ENCODE measurements at regions not wholly inside any gene's neighbourhood (a gene's known extent, or its start where the extent isn't known, plus 50 kb on each side); places are given as distances from the start of the nearest gene placed in this dataset.

DNA sequence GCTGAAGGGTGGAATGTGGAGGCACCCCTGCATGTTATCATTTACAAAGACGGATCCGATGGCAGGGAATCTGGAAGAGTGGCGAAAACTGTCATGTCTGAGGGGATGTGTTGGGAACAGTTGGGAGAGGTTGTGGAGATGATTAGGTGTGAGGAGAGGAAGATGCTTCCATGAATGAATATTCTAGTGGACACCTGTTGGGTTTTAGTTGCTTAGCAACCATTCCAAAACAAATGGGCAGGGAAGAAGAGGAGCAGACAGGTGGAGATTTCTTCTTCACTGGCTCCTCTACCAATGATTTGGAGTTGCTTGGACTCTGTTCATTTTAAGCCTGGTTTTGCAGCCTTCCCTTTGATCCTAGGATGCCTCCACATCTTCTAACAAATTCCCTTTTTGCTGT is 465.3 kb upstream of the CLINT1 start:
- Histone ChIP-seq H3K4me3 (ENCODE audit: low read depth in 1 of 2, low read length in 2 of 2) (no peak overlapping the region), H3K27ac (ENCODE audit: low read length) (no peak overlapping the region), H3K4me1 (ENCODE audit: control insufficient read depth in 1 of 2, insufficient read depth in 2 of 2, low read length in 2 of 2) (no peaks in the 10 kb centered on the region), H3K27me3 (ENCODE audit: low read depth, low read length) (no peaks in the 10 kb centered on the region), H3K36me3 (ENCODE audit: control insufficient read depth in 1 of 2, insufficient read depth in 2 of 2, low read length in 2 of 2) (no peaks in the 10 kb centered on the region), H3K9me3 (ENCODE audit: control insufficient read depth in 1 of 2, low read length in 2 of 2) (no peaks in the 10 kb centered on the region)

DNA sequence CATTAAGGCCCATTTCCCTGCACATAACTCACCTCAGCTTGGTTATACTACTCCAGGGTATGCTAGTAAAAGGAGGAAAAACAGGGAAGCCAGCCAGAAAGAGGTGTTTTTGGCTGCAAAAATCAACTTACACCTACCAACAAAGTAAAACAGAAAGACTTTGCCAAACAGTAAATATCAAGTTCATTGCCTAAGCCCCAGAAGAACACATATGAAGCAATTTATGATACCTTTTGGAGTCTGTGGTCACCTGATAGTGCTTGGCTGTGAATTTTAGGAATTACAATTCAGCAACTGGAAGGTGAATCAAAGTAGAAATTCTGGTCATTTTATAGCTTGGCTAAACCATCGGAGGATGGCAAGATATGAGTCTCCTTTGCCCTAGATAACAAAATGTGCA is 463.7 kb upstream of the CLINT1 start:
- no peaks in the 10 kb centered on the region for H3K9me3 ChIP-seq (ENCODE audit: control insufficient read depth in 1 of 2, low read length in 2 of 2)
- no peaks in the 10 kb centered on the region for H3K27me3 ChIP-seq (ENCODE audit: low read depth, low read length)
- H3K4me1 ChIP-seq (ENCODE audit: control insufficient read depth in 1 of 2, insufficient read depth in 2 of 2, low read length in 2 of 2): no peaks in the 10 kb centered on the region
- H3K4me3 ChIP-seq (ENCODE audit: low read depth in 1 of 2, low read length in 2 of 2): no peak overlapping the region
- H3K27ac ChIP-seq (ENCODE audit: low read length): no peak overlapping the region
- H3K36me3 ChIP-seq (ENCODE audit: control insufficient read depth in 1 of 2, insufficient read depth in 2 of 2, low read length in 2 of 2): no peaks in the 10 kb centered on the region

DNA sequence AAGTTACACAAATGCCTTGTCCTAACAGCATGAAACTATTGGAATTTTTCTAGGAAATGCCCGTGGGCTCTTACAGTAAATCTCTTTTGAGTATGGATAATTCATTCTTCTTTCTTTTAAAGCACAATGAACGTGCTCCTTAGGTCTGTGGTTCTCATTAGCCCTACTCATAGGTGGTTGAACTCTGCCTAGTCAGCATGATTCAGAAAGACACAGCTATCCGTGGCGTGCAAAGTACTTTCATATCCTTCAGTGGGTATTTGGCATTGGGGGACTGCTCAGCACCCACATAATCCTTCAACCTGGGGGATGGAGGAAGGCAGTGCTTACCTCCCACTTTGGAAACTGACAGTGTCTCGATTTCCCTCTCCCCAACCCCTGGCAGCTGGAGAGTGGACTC is 462.0 kb upstream of the CLINT1 start:
- Histone ChIP-seq H3K27ac (ENCODE audit: low read length) (no peak overlapping the region), H3K27me3 (ENCODE audit: low read depth, low read length) (no peaks in the 10 kb centered on the region), H3K36me3 (ENCODE audit: control insufficient read depth in 1 of 2, insufficient read depth in 2 of 2, low read length in 2 of 2) (no peaks in the 10 kb centered on the region), H3K4me1 (ENCODE audit: control insufficient read depth in 1 of 2, insufficient read depth in 2 of 2, low read length in 2 of 2) (no peaks in the 10 kb centered on the region), H3K4me3 (ENCODE audit: low read depth in 1 of 2, low read length in 2 of 2) (no peak overlapping the region), H3K9me3 (ENCODE audit: control insufficient read depth in 1 of 2, low read length in 2 of 2) (no peaks in the 10 kb centered on the region)

GRCh38 chr5:158320178-158320674 is 461.3 kb upstream of the CLINT1 start:
- no peak overlapping the region for H3K4me3 ChIP-seq (ENCODE audit: low read depth in 1 of 2, low read length in 2 of 2)
- H3K27ac ChIP-seq (ENCODE audit: low read length): no peak overlapping the region
- no peaks in the 10 kb centered on the region for H3K9me3 ChIP-seq (ENCODE audit: control insufficient read depth in 1 of 2, low read length in 2 of 2)
- no peaks in the 10 kb centered on the region for H3K4me1 ChIP-seq (ENCODE audit: control insufficient read depth in 1 of 2, insufficient read depth in 2 of 2, low read length in 2 of 2)
- no peaks in the 10 kb centered on the region for H3K27me3 ChIP-seq (ENCODE audit: low read depth, low read length)
- no peaks in the 10 kb centered on the region for H3K36me3 ChIP-seq (ENCODE audit: control insufficient read depth in 1 of 2, insufficient read depth in 2 of 2, low read length in 2 of 2)

GRCh38 chr5:158317507-158317906 is 458.6 kb upstream of the CLINT1 start:
- Histone ChIP-seq H3K27me3 (ENCODE audit: low read depth, low read length) (no peaks in the 10 kb centered on the region), H3K36me3 (ENCODE audit: control insufficient read depth in 1 of 2, insufficient read depth in 2 of 2, low read length in 2 of 2) (no peaks in the 10 kb centered on the region), H3K4me3 (ENCODE audit: low read depth in 1 of 2, low read length in 2 of 2) (no peak overlapping the region), H3K9me3 (ENCODE audit: control insufficient read depth in 1 of 2, low read length in 2 of 2) (no peaks in the 10 kb centered on the region), H3K27ac (ENCODE audit: low read length) (no peak overlapping the region), H3K4me1 (ENCODE audit: control insufficient read depth in 1 of 2, insufficient read depth in 2 of 2, low read length in 2 of 2) (no peaks in the 10 kb centered on the region)

GRCh38 chr5:158313733-158314464 is 455.0 kb upstream of the CLINT1 start:
- no peak overlapping the region for H3K4me3 ChIP-seq (ENCODE audit: low read depth in 1 of 2, low read length in 2 of 2)
- no peak overlapping the region for H3K27ac ChIP-seq (ENCODE audit: low read length)
- H3K27me3 ChIP-seq (ENCODE audit: low read depth, low read length): no peaks in the 10 kb centered on the region
- H3K36me3 ChIP-seq (ENCODE audit: control insufficient read depth in 1 of 2, insufficient read depth in 2 of 2, low read length in 2 of 2): no peaks in the 10 kb centered on the region
- no peaks in the 10 kb centered on the region for H3K4me1 ChIP-seq (ENCODE audit: control insufficient read depth in 1 of 2, insufficient read depth in 2 of 2, low read length in 2 of 2)
- no peaks in the 10 kb centered on the region for H3K9me3 ChIP-seq (ENCODE audit: control insufficient read depth in 1 of 2, low read length in 2 of 2)

DNA sequence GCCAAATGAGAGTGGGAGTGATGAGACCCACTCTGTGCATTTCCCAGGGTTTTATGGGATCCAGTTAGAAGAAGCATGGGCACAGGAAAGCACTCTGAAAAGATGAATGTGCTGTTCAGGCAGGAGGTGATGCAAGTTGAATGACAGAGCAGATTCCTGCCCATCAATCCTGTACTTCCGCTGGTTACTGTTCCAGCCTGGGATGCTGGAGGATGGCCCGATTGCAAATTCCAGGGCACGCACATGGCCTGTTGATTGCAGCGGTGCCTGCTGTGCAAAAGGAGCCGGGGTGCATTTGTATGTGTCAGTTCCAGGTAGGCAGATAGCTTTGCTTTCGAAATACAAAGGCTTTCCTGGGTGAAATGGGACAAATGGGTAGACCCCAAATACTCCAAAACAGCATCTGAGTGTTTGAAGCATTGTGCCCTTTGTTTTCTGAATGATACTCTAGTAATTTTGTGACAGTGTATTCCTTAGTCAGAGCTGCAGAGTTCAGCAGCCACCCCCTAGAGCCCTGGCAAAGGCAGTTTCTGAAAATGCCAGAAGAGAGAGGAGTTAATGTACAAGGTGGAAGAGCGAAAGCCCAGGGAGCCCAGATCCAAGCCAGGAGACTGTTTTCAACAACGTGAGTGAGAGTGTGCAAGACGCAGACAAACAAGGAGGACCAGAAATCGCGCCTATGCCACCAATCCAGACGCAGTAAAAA is 454.2 kb upstream of the CLINT1 start:
- Histone ChIP-seq H3K36me3 (ENCODE audit: control insufficient read depth in 1 of 2, insufficient read depth in 2 of 2, low read length in 2 of 2) (no peaks in the 10 kb centered on the region), H3K4me3 (ENCODE audit: low read depth in 1 of 2, low read length in 2 of 2) (no peak overlapping the region), H3K4me1 (ENCODE audit: control insufficient read depth in 1 of 2, insufficient read depth in 2 of 2, low read length in 2 of 2) (no peaks in the 10 kb centered on the region), H3K9me3 (ENCODE audit: control insufficient read depth in 1 of 2, low read length in 2 of 2) (no peaks in the 10 kb centered on the region), H3K27ac (ENCODE audit: low read length) (no peak overlapping the region), H3K27me3 (ENCODE audit: low read depth, low read length) (no peaks in the 10 kb centered on the region)

DNA sequence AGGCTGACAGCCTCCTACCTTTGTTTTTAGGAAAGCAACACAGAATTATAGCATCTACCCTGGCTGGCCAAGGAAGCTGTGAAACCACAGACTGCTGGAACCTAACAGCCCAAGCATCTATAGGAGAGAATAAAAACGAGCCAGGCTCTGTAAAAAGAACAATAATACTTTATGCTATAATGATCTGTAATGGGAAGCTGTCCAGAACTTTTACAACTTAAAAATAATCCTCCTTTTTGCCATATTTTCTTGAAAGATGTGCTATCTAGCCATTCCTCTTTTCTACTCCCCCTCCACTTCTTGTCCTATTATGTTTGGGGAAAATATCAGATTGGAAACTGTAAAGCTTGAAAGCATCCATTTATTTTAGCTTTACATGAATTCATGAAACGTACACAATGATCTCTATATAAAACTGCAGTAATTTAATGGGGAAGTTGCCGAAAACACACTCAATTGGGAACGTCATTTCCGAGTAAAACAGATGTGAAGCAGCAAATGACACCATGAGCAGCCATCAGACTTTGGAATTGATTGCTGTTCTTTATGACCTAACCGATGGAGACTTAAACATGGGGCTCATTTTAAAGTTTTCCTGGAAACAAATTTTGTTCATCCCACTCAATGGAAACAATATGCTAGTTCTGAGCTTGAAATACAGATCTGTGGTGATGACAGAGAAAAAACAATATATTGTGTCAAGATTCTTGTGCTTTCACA is 450.3 kb upstream of the CLINT1 start:
- no peak overlapping the region for H3K4me3 ChIP-seq (ENCODE audit: low read depth in 1 of 2, low read length in 2 of 2)
- H3K9me3 ChIP-seq (ENCODE audit: control insufficient read depth in 1 of 2, low read length in 2 of 2): no peaks in the 10 kb centered on the region
- H3K4me1 ChIP-seq (ENCODE audit: control insufficient read depth in 1 of 2, insufficient read depth in 2 of 2, low read length in 2 of 2): no peaks in the 10 kb centered on the region
- no peaks in the 10 kb centered on the region for H3K36me3 ChIP-seq (ENCODE audit: control insufficient read depth in 1 of 2, insufficient read depth in 2 of 2, low read length in 2 of 2)
- H3K27me3 ChIP-seq (ENCODE audit: low read depth, low read length): no peaks in the 10 kb centered on the region
- no peak overlapping the region for H3K27ac ChIP-seq (ENCODE audit: low read length)

- H3K4me3 ChIP-seq (ENCODE audit: low read depth in 1 of 2, low read length in 2 of 2): no peak overlapping the region
- H3K4me1 ChIP-seq (ENCODE audit: control insufficient read depth in 1 of 2, insufficient read depth in 2 of 2, low read length in 2 of 2): no peaks in the 10 kb centered on the region
- H3K27me3 ChIP-seq (ENCODE audit: low read depth, low read length): no peaks in the 10 kb centered on the region
- no peaks in the 10 kb centered on the region for H3K9me3 ChIP-seq (ENCODE audit: control insufficient read depth in 1 of 2, low read length in 2 of 2)
- no peak overlapping the region for H3K27ac ChIP-seq (ENCODE audit: low read length)
- H3K36me3 ChIP-seq (ENCODE audit: control insufficient read depth in 1 of 2, insufficient read depth in 2 of 2, low read length in 2 of 2): no peaks in the 10 kb centered on the region
Measured at GRCh38 chr5:158308429-158309025, 449.6 kb upstream of the CLINT1 start.

GRCh38 chr5:158305861-158306260 is 446.9 kb upstream of the CLINT1 start:
- Histone ChIP-seq H3K9me3 (ENCODE audit: control insufficient read depth in 1 of 2, low read length in 2 of 2) (no peaks in the 10 kb centered on the region), H3K4me1 (ENCODE audit: control insufficient read depth in 1 of 2, insufficient read depth in 2 of 2, low read length in 2 of 2) (no peaks in the 10 kb centered on the region), H3K27ac (ENCODE audit: low read length) (no peak overlapping the region), H3K27me3 (ENCODE audit: low read depth, low read length) (no peaks in the 10 kb centered on the region), H3K4me3 (ENCODE audit: low read depth in 1 of 2, low read length in 2 of 2) (no peak overlapping the region), H3K36me3 (ENCODE audit: control insufficient read depth in 1 of 2, insufficient read depth in 2 of 2, low read length in 2 of 2) (no peaks in the 10 kb centered on the region)

GRCh38 chr5:158304607-158305006 is 445.7 kb upstream of the CLINT1 start:
- Histone ChIP-seq H3K27ac (ENCODE audit: low read length) (no peak overlapping the region), H3K9me3 (ENCODE audit: control insufficient read depth in 1 of 2, low read length in 2 of 2) (no peaks in the 10 kb centered on the region)

More at GRCh38 chr5:158304607-158305006, 445.7 kb upstream of the CLINT1 start:
- Histone ChIP-seq H3K27me3 (ENCODE audit: low read depth, low read length) (no peaks in the 10 kb centered on the region), H3K4me1 (ENCODE audit: control insufficient read depth in 1 of 2, insufficient read depth in 2 of 2, low read length in 2 of 2) (no peaks in the 10 kb centered on the region), H3K4me3 (ENCODE audit: low read depth in 1 of 2, low read length in 2 of 2) (no peak overlapping the region), H3K36me3 (ENCODE audit: control insufficient read depth in 1 of 2, insufficient read depth in 2 of 2, low read length in 2 of 2) (no peaks in the 10 kb centered on the region)
